A549 (cell line): ENCODE measurements at regions not wholly inside any gene's neighbourhood (a gene's known extent, or its start where the extent isn't known, plus 50 kb on each side); places are given as distances from the start of the nearest gene placed in this dataset.

ENCODE experiments used
- POLR2AphosphoS2 ChIP-seq: conservative IDR thresholded peaks from 2 replicates; pipeline ENCODE4 v1.6.1; 2012; ENCODE audit warnings: low read length, improper control_type of control experiment, inconsistent platforms
- RNF2 ChIP-seq: fragments of 200-600 bp; sonication (generic); IDR thresholded peaks from 2 replicates; pipeline ENCODE4 v1.6.1; 2016; ENCODE audit warnings: low read depth, mild to moderate bottlenecking, antibody characterized with exemption, moderate library complexity, borderline replicate concordance

DNA sequence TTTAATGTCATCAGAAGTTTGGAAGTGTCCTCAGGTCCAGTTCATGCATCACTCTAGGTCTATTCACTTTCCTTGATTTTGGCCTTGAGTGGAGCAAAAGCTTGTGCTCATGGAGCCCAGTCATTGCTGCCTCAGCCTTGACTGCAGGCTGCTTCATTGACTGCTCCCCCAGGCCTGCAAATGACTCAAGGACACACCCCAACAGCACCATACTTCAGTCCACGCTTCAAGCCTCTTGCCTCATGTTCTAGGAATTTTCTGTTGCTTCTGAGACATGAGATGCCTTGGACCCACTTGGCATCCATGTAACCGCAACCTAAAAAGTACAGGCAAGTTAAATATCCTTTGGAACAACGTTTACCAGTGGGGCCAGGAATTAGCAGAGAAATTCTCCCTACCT is 193.7 kb downstream of the PIK3R1 start:
- no peak for TF ChIP-seq POLR2AphosphoS2
- no peak for TF ChIP-seq RNF2
